Activated CD4-positive, alpha-beta T cell treated with anti-CD3 and anti-CD28 coated beads for 4 hours (primary cell): ENCODE measurements at regions not wholly inside any gene's neighbourhood (a gene's known extent, or its start where the extent isn't known, plus 50 kb on each side); places are given as distances from the start of the nearest gene placed in this dataset.

Source experiments
- DNase-seq, 2 donors: peaks; one replicate each; pipeline ENCODE4 v3.0.0-alpha.2; 2020

GRCh38 chr13:111559612-111560403, 239.4 kb downstream of the TEX29 start:
- DNase-seq, result no peak

- no peak for DNase-seq
These were observed 240.8 kb downstream of the TEX29 start for GRCh38 chr13:111561091-111561781.

GRCh38 chr13:111562716-111563115, 242.3 kb downstream of the TEX29 start:
- no peak for DNase-seq

GRCh38 chr13:111564606-111565005, 244.2 kb downstream of the TEX29 start:
- no peak for DNase-seq

GRCh38 chr13:111565400-111565799, 245.0 kb downstream of the TEX29 start:
- no peak for DNase-seq

- DNase-seq, result no peak
These were observed 246.1 kb downstream of the TEX29 start for GRCh38 chr13:111566567-111566966.

- DNase-seq, result no peak
These were observed 247.2 kb downstream of the TEX29 start for GRCh38 chr13:111567637-111568036.

GRCh38 chr13:111568290-111568689, 247.8 kb downstream of the TEX29 start:
- no peak for DNase-seq

GRCh38 chr13:111570911-111571310, 250.5 kb downstream of the TEX29 start:
- no peak for DNase-seq

GRCh38 chr13:111572956-111573761, 252.7 kb downstream of the TEX29 start:
- DNase-seq, result no peak

GRCh38 chr13:111573801-111574200, 253.4 kb downstream of the TEX29 start:
- DNase-seq, result no peak

GRCh38 chr13:111575276-111575675, 254.8 kb downstream of the TEX29 start:
- DNase-seq, result no peak

GRCh38 chr13:111575719-111576118, 255.3 kb downstream of the TEX29 start:
- no peak for DNase-seq

GRCh38 chr13:111577208-111577828, 256.9 kb downstream of the TEX29 start:
- DNase-seq, result no peak

GRCh38 chr13:111577956-111578605, 257.6 kb downstream of the TEX29 start:
- no peak for DNase-seq

GRCh38 chr13:111584101-111584672, 263.7 kb downstream of the TEX29 start:
- no peak for DNase-seq

- no peak for DNase-seq
These were observed 264.4 kb downstream of the TEX29 start for GRCh38 chr13:111584870-111585269.

- no peak for DNase-seq
These were observed 265.8 kb downstream of the TEX29 start for GRCh38 chr13:111586291-111586690.

GRCh38 chr13:111587249-111587648, 266.8 kb downstream of the TEX29 start:
- no peak for DNase-seq

- no peak for DNase-seq
These were observed 268.9 kb downstream of the TEX29 start for GRCh38 chr13:111589321-111589720.

- no peak for DNase-seq
These were observed 269.6 kb downstream of the TEX29 start for GRCh38 chr13:111589992-111590391.

GRCh38 chr13:111590796-111591195, 270.4 kb downstream of the TEX29 start:
- DNase-seq, result no peak
